GM12875 (cell line): ENCODE measurements at regions not wholly inside any gene's neighbourhood (a gene's known extent, or its start where the extent isn't known, plus 50 kb on each side); places are given as distances from the start of the nearest gene placed in this dataset.

Experiments used
- H3K4me3 ChIP-seq: one replicate; pipeline ENCODE4 v1.5.1; 2011; ENCODE audit warnings: low read depth, low read length, control low read depth
- TF ChIP-seq, protein P1 (sequence below): IDR thresholded peaks from 2 replicates; pipeline ENCODE4 v1.5.1; 2011; ENCODE audit warnings: low read depth, mild to moderate bottlenecking, control low read depth, inconsistent platforms, low read length, moderate library complexity, borderline replicate concordance; ENCODE audit not compliant: insufficient read depth

GRCh38 chr6:48835421-48835958 lies 627.6 kb downstream of the MMUT start:
- no peak overlapping the region for H3K4me3 ChIP-seq

DNA sequence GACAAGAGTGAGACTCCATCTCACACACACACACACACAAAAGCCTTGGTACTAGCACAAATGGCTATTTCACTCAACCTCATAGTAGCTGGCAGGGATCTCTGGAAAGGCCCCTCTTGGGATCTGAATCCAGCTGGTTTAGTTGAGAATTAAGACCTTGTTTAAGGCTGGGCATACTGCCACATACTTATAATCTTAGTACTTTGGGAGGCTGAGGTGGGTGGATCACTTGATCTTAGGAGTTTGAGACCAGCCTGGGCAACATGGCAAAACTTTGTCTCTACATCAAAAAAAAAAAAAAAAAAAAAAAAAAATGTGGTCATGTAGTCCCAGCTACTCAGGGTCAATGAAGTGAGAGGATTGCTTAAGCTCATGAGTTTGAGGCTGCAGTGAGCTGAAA lies 628.3 kb downstream of the MMUT start:
- TF ChIP-seq, protein P1, sequence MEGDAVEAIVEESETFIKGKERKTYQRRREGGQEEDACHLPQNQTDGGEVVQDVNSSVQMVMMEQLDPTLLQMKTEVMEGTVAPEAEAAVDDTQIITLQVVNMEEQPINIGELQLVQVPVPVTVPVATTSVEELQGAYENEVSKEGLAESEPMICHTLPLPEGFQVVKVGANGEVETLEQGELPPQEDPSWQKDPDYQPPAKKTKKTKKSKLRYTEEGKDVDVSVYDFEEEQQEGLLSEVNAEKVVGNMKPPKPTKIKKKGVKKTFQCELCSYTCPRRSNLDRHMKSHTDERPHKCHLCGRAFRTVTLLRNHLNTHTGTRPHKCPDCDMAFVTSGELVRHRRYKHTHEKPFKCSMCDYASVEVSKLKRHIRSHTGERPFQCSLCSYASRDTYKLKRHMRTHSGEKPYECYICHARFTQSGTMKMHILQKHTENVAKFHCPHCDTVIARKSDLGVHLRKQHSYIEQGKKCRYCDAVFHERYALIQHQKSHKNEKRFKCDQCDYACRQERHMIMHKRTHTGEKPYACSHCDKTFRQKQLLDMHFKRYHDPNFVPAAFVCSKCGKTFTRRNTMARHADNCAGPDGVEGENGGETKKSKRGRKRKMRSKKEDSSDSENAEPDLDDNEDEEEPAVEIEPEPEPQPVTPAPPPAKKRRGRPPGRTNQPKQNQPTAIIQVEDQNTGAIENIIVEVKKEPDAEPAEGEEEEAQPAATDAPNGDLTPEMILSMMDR: no peak
- H3K4me3 ChIP-seq: no peak overlapping the region

More at GRCh38 chr6:48835421-48835958, 627.6 kb downstream of the MMUT start:
- TF ChIP-seq, protein P1: no peak

DNA sequence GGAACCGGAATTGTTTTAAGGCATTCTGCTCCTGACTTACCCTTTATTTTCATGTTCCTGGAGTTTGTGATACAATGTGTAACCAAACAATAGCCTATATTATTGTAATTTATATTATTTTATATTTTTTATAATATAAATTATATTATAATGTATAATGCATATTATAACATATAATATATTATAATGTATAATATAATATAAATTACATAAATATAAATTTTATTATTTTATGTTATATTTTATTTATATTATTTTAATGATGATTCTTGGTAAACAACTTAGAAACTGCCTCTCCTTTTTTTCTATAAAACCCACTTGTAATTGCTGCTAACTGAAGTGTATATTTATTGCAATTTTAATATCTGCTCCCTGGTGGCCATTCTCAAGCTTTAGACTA lies 629.1 kb downstream of the MMUT start:
- TF ChIP-seq, protein P1: no peak
- H3K4me3 ChIP-seq: no peak overlapping the region

- TF ChIP-seq, protein P1: no peak
- no peak overlapping the region for H3K4me3 ChIP-seq
These were observed 636.0 kb downstream of the MMUT start for GRCh38 chr6:48826901-48827701.

DNA sequence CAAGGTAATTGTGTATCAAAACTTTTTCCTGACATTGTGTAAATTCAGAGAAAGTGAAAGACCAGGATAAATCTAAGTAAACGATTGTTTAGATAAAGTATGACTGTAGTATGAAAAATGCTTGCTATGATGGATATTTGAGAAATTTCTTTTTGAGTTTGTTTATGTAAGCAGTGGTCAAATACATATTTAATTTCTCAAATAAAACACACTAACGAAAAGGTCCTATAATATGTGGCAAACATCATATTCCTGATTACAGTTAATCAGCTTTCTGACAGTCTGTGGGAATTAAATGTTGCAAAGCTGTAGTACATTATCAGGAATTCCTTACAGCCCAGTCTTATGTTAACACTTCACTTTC lies 636.9 kb downstream of the MMUT start:
- TF ChIP-seq, protein P1: no peak
- H3K4me3 ChIP-seq: no peak overlapping the region

DNA sequence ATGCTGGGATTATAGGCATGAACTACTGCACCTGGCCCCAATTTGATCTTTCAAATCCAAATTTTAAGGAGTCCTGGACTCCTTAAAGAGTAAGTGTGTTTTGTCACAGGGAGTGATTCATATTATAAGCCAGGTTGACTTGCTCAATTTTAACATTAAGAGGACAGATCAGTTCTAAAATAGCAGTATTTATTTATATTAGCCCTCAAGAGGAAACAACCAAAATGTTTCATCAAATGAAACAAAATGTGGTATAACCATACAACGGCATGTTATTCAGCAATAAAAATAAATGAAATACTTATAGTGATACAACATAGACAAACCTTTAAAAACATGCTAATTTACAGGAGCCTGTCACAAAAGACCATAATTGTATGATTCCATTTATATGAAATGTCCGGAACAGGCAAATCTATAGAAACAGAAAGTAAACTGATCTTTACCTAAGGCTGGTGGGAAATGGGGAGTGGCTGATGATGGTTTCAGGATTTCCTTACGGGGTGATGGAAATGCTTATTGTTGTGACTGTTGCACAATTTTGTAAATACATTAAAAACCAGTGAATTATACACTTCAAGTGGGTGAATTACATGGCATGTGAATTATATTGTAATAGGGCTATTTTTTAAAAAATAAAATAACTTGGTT lies 637.4 kb downstream of the MMUT start:
- no peak overlapping the region for H3K4me3 ChIP-seq
- TF ChIP-seq, protein P1: no peak
